ENCODE measurements at regions not wholly inside any gene's neighbourhood (a gene's known extent, or its start where the extent isn't known, plus 50 kb on each side); places are given as distances from the start of the nearest gene placed in this dataset.

DNA sequence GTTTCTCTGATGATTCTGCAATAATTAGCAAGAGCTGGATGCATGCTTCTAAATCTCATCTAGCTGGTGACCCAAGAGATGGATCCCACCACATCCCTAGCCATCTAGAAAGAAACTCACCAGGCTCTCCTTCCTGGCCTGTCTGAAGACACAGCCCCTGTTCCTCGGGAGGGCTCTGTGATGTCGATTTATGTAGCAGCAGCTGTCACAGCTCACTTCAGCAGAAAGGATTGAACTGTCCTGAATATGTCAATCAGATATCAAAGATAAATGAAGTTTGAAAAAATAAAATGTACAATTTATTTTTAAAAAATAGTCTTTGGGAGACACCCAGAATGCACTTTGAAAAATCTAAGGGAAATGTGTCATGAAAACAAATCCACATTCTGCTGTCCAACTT, 67.3 kb upstream of the TSHZ2 start (continued):
- TF ChIP-seq ZFP36 (IDR thresholded peaks at IDR 0.05; ENCODE audit: borderline replicate concordance, low read depth, low read length, partially characterized antibody) = no peak
- no peak for TF ChIP-seq SMYD3 (CRISPR knock-in tag; IDR thresholded peaks at IDR 0.05)
- no peak for TF ChIP-seq TSC22D2 (CRISPR knock-in tag; IDR thresholded peaks at IDR 0.05; ENCODE audit: borderline replicate concordance)
- TF ChIP-seq XRCC5 (optimal IDR thresholded peaks at IDR 0.05; ENCODE audit: low read length) = no peak

DNA sequence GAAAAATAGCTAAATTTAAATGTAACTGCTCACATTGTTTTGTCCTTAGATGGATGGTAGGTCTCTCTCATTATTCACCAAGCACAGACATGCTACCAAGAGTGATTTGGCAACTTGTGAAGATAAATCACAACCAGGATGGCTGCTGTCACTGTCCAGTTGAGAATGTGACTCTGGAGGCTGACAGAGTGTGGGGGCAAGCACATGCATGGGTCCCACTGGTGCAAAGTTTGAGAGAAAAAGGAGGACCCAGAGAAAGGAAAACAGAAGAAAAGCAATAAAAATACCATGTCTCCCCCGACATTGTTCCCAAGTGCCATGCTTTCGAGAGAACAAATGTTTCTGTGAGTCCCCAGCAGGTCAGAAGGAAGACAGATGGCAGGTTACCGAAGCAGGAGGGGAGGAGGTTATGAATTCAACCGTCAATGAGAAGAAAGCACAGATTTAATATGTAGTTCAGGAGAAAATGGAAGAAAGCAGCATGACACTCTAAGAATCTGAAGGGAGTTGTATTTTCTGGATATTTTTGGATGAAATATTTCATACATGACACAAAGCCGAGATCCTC, 73.0 kb upstream of the TSHZ2 start:
- FAIRE-seq (no peak), DNase-seq (ENCODE audit: low spot score) (no peak), ATAC-seq (no peak)
- CTCF ChIA-PET (ENCODE audit: low intra/inter-chr PET ratio, low total read pairs) = no interaction called here
- Histone ChIP-seq H3K79me2 (ENCODE audit: insufficient read depth, low read length) (no peaks in the 10 kb centered on the region), H3K4me3 (replicated peaks in 1 of 3; ENCODE audit: insufficient read depth in 1 of 3, low read depth in 2 of 3, low read length in 3 of 3) (no peak overlapping the region), H3K27ac (ENCODE audit: extremely low read length, insufficient read depth, low read length) (no peak overlapping the region), H3K9me3 (ENCODE audit: low read length) (0 out of 2 replicates have a peak, but pooled peaks cover 4% of the 10 kb centered on the region), H4K20me1 (ENCODE audit: insufficient read depth, low read length) (no peaks in the 10 kb centered on the region), H3K27me3 (ENCODE audit: control insufficient read depth in 1 of 2, insufficient read depth in 2 of 2, low read length in 2 of 2) (no peaks in the 10 kb centered on the region), H2AFZ (ENCODE audit: low read length) (no peak overlapping the region), H3K9ac (ENCODE audit: insufficient read depth, low read depth, low read length) (no peak overlapping the region), H3K4me2 (ENCODE audit: low read depth, low read length) (no peak overlapping the region), H3K4me1 (ENCODE audit: insufficient read depth, low read length) (peaks cover 4% of the 10 kb centered on the region), H3K36me3 (replicated peaks in 1 of 2; ENCODE audit: control insufficient read depth in 1 of 2, insufficient read depth in 2 of 2, low read length in 2 of 2) (no peaks in the 10 kb centered on the region)
- in situ Hi-C loops (cut with HindIII; ENCODE audit: extremely low pct_ligation_motif_present, low pct_unique_long_range_greater_than_20kb) (no loop called here), intact Hi-C loops (cut with micrococcal nuclease; ENCODE audit: unreplicated experiment) (no loop called here)
- TF ChIP-seq PLRG1 (conservative IDR thresholded peaks at IDR 0.05) = no peak
- no peak for TF ChIP-seq KLF11 (CRISPR knock-in tag; IDR thresholded peaks at IDR 0.05)
- no peak for TF ChIP-seq HOXA7 (CRISPR knock-in tag; IDR thresholded peaks at IDR 0.05)
- no peak for TF ChIP-seq ZNF709 (CRISPR knock-in tag; IDR thresholded peaks at IDR 0.05)
- TF ChIP-seq KLF9 (CRISPR knock-in tag; IDR thresholded peaks at IDR 0.05; ENCODE audit: low read depth) = no peak
- WGBS (ENCODE audit: low lambda C conversion rate) = 22% methylated on average over 5 of the region's 5 CpGs
- no TSS peak for BruUV-seq (replicated peaks)
- POLR2A ChIA-PET = no interaction called here

DNA sequence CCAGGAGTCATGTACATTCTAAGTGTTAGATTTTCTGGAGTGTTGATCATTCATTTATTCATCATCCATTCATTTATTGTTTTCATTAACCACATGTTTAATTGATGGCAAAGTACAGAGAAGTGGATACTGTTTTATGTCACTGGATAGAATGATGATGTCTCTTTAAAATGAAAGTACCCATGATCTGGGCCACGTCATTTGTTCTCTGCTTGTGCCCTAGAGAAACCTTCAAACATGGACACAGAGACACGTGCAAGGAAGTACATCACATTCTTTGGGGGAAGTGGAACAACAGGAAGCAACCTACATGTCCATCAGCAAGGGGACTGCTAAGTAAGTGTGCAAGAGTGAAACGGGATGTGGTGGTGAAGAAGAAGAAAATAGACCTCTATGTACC, 75.8 kb upstream of the TSHZ2 start:
- WGBS (ENCODE audit: low lambda C conversion rate) = 0% methylated on average over 3 of the region's 3 CpGs
- H2AFZ ChIP-seq (ENCODE audit: low read length) = no peak overlapping the region
- ChIA-PET POLR2A (no interaction called here), CTCF (ENCODE audit: low intra/inter-chr PET ratio, low total read pairs) (no interaction called here)
- no TSS peak for BruUV-seq (replicated peaks)
- no peaks in the 10 kb centered on the region for H3K79me2 ChIP-seq (ENCODE audit: insufficient read depth, low read length)
- DNase-seq (ENCODE audit: low spot score) (no peak), FAIRE-seq (no peak), ATAC-seq (no peak)
- H3K27ac ChIP-seq (ENCODE audit: extremely low read length, insufficient read depth, low read length) = no peak overlapping the region
- H3K9ac ChIP-seq (ENCODE audit: insufficient read depth, low read depth, low read length) = no peak overlapping the region
- in situ Hi-C loops (cut with HindIII; ENCODE audit: extremely low pct_ligation_motif_present, low pct_unique_long_range_greater_than_20kb) = no loop called here
- no peaks in the 10 kb centered on the region for H3K27me3 ChIP-seq (ENCODE audit: control insufficient read depth in 1 of 2, insufficient read depth in 2 of 2, low read length in 2 of 2)
- H3K36me3 ChIP-seq (replicated peaks in 1 of 2; ENCODE audit: control insufficient read depth in 1 of 2, insufficient read depth in 2 of 2, low read length in 2 of 2) = no peaks in the 10 kb centered on the region
- no peaks in the 10 kb centered on the region for H3K4me1 ChIP-seq (ENCODE audit: insufficient read depth, low read length)
- no peaks in the 10 kb centered on the region for H3K9me3 ChIP-seq (ENCODE audit: low read length)
- H3K4me2 ChIP-seq (ENCODE audit: low read depth, low read length) = no peak overlapping the region
- intact Hi-C loops (cut with micrococcal nuclease; ENCODE audit: unreplicated experiment) = no loop called here
- no peaks in the 10 kb centered on the region for H4K20me1 ChIP-seq (ENCODE audit: insufficient read depth, low read length)
- H3K4me3 ChIP-seq (replicated peaks in 1 of 3; ENCODE audit: insufficient read depth in 1 of 3, low read depth in 2 of 3, low read length in 3 of 3) = no peak overlapping the region
- TF ChIP-seq ZNF160 (CRISPR knock-in tag; IDR thresholded peaks at IDR 0.05) = no peak
- no peak for TF ChIP-seq CENPT (CRISPR knock-in tag; IDR thresholded peaks at IDR 0.05; ENCODE audit: low read depth)
- TF ChIP-seq, protein P1, sequence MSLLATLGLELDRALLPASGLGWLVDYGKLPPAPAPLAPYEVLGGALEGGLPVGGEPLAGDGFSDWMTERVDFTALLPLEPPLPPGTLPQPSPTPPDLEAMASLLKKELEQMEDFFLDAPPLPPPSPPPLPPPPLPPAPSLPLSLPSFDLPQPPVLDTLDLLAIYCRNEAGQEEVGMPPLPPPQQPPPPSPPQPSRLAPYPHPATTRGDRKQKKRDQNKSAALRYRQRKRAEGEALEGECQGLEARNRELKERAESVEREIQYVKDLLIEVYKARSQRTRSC (CRISPR knock-in tag; IDR thresholded peaks at IDR 0.05; ENCODE audit: low read depth) = no peak
- TF ChIP-seq ZNF446 (CRISPR knock-in tag; IDR thresholded peaks at IDR 0.05) = no peak
- peak; percentile 52 for TF ChIP-seq CREB1 (IDR thresholded peaks at IDR 0.05)
- no peak for TF ChIP-seq CREB1 (CRISPR knock-in tag; IDR thresholded peaks at IDR 0.05)
- TF ChIP-seq, protein P2, sequence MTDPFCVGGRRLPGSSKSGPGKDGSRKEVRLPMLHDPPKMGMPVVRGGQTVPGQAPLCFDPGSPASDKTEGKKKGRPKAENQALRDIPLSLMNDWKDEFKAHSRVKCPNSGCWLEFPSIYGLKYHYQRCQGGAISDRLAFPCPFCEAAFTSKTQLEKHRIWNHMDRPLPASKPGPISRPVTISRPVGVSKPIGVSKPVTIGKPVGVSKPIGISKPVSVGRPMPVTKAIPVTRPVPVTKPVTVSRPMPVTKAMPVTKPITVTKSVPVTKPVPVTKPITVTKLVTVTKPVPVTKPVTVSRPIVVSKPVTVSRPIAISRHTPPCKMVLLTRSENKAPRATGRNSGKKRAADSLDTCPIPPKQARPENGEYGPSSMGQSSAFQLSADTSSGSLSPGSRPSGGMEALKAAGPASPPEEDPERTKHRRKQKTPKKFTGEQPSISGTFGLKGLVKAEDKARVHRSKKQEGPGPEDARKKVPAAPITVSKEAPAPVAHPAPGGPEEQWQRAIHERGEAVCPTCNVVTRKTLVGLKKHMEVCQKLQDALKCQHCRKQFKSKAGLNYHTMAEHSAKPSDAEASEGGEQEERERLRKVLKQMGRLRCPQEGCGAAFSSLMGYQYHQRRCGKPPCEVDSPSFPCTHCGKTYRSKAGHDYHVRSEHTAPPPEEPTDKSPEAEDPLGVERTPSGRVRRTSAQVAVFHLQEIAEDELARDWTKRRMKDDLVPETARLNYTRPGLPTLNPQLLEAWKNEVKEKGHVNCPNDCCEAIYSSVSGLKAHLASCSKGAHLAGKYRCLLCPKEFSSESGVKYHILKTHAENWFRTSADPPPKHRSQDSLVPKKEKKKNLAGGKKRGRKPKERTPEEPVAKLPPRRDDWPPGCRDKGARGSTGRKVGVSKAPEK (CRISPR knock-in tag; IDR thresholded peaks at IDR 0.05; ENCODE audit: borderline replicate concordance) = no peak
- TF ChIP-seq ZNF468 (CRISPR knock-in tag; IDR thresholded peaks at IDR 0.05) = no peak
